B cell (primary cell): ENCODE measurements at regions not wholly inside any gene's neighbourhood (a gene's known extent, or its start where the extent isn't known, plus 50 kb on each side); places are given as distances from the start of the nearest gene placed in this dataset.

ENCODE experiments used
- ATAC-seq: fragments of 200-7000 bp; cut with Tn5 transposase; one replicate; pipeline ENCODE4 v1.10.0; 2021; ENCODE audit warnings: low read depth, mild to moderate bottlenecking, moderate number of reproducible peaks, moderate library complexity
- CTCF ChIA-PET: fragments of 350-600 bp; sonication (Branson Sonifier 250); formaldehyde crosslinking; loops from one replicate; lab custom pipeline; 2021; ENCODE audit warnings: antibody characterized with exemption, inconsistent platforms; lab: Charles Lee
- POLR2A ChIA-PET: fragments of 350-600 bp; sonication (Branson Sonifier 250); formaldehyde crosslinking; loops from one replicate; lab custom pipeline; 2021; ENCODE audit warnings: antibody characterized with exemption; lab: Charles Lee
- DNase-seq: peaks from one replicate; pipeline ENCODE4 v3.0.0; 2013
- H2AFZ ChIP-seq: 2 replicates; pipeline ENCODE4 v1.6.1; 2012; ENCODE audit warnings: mild to moderate bottlenecking, low read depth, low read length; ENCODE audit not compliant: insufficient read depth, poor library complexity, severe bottlenecking
- H3K27ac ChIP-seq, 2 donors: 1 replicate in 1 of 2; 2 replicates in 1 of 2; pipeline ENCODE4 v1.5.1; 2012 to 2013; ENCODE audit warnings: low read length in 2 of 2, mild to moderate bottlenecking in 2 of 2, moderate library complexity in 1 of 2
- H3K27me3 ChIP-seq, 4 experiments: fragments of 200-600 bp in 1 of 4; sonication (generic) in 1 of 4; replicated peaks in 1 of 4; 1 replicate in 2 of 4; 2 replicates in 2 of 4; pipeline versions ENCODE4 v1.6.1 to v1.7.0; 2013 to 2016; ENCODE audit warnings: low read length in 3 of 4, mild to moderate bottlenecking in 2 of 4, mixed read lengths in 1 of 4, moderate library complexity in 1 of 4; ENCODE audit not compliant: insufficient read depth in 4 of 4, control insufficient read depth in 3 of 4; ENCODE audit errors: control extremely low read depth in 1 of 4
- H3K36me3 ChIP-seq, 2 experiments: replicated peaks in 1 of 2; 1 replicate in 1 of 2; 2 replicates in 1 of 2; pipeline versions ENCODE4 v1.6.1 to v1.7.1; 2013; ENCODE audit warnings: low read length in 1 of 2; ENCODE audit not compliant: insufficient read depth in 2 of 2, control insufficient read depth in 1 of 2; ENCODE audit errors: control extremely low read depth in 1 of 2, extremely low read depth in 1 of 2
- H3K4me1 ChIP-seq, 2 donors: fragments of 200-600 bp in 1 of 2; sonication (generic) in 1 of 2; 1 replicate in 1 of 2; 2 replicates in 1 of 2; pipeline versions ENCODE4 v1.5.1 to v1.6.1; 2013 to 2017; ENCODE audit warnings: low read length in 2 of 2; ENCODE audit not compliant: control insufficient read depth in 2 of 2, insufficient read depth in 2 of 2
- H3K4me2 ChIP-seq: replicated peaks from 2 replicates; pipeline ENCODE3; 2012; ENCODE audit warnings: mild to moderate bottlenecking, low read depth, low read length; ENCODE audit not compliant: poor library complexity, severe bottlenecking
- H3K4me3 ChIP-seq, 5 experiments: fragments of 200-600 bp in 1 of 5; sonication (generic) in 1 of 5; 1 replicate in 3 of 5; 2 replicates in 2 of 5; pipeline versions ENCODE4 v1.5.1 to v1.7.0; 2011 to 2016; ENCODE audit warnings: low read length in 4 of 5, mild to moderate bottlenecking in 4 of 5, low read depth in 2 of 5, control low read depth in 1 of 5, moderate library complexity in 1 of 5; ENCODE audit not compliant: insufficient read depth in 1 of 5; ENCODE audit errors: control extremely low read depth in 1 of 5, extremely low read depth in 1 of 5
- H3K79me2 ChIP-seq: fragments of 200-600 bp; sonication (generic); one replicate; pipeline ENCODE4 v1.6.0; 2016; ENCODE audit warnings: low read length; ENCODE audit not compliant: control insufficient read depth, insufficient read depth
- H3K9ac ChIP-seq: fragments of 200-600 bp; sonication (generic); 2 replicates; pipeline ENCODE4 v1.6.1; 2017; ENCODE audit warnings: mild to moderate bottlenecking, low read length, moderate library complexity
- H3K9me3 ChIP-seq, 3 donors: one replicate each; pipeline versions ENCODE4 v1.6.1 to v1.7.1; 2013; ENCODE audit warnings: low read length in 2 of 3; ENCODE audit not compliant: control insufficient read depth in 2 of 3, insufficient read depth in 1 of 3; ENCODE audit errors: control extremely low read depth in 1 of 3
- H4K20me1 ChIP-seq: 2 replicates; pipeline ENCODE4 v1.6.0; 2012; ENCODE audit warnings: mild to moderate bottlenecking, low read length; ENCODE audit not compliant: insufficient read depth, control insufficient read depth, poor library complexity, severe bottlenecking
- H3K27ac Mint-ChIP-seq: one replicate; pipeline ENCODE4 v1.8.0; 2021; ENCODE audit warnings: mixed read lengths
- H3K27me3 Mint-ChIP-seq: one replicate; pipeline ENCODE4 v1.8.0; 2021; ENCODE audit warnings: mixed read lengths
- H3K4me1 Mint-ChIP-seq: one replicate; pipeline ENCODE4 v1.8.0; 2021; ENCODE audit warnings: mixed read lengths
- H3K4me3 Mint-ChIP-seq: one replicate; pipeline ENCODE4 v1.8.0; 2021; ENCODE audit warnings: mixed read lengths
- H3K9me3 Mint-ChIP-seq: one replicate; pipeline ENCODE4 v1.8.0; 2022; ENCODE audit warnings: mixed read lengths; ENCODE audit not compliant: insufficient read depth
- EZH2 ChIP-seq: IDR thresholded peaks from 2 replicates; pipeline ENCODE4 v1.6.1; 2012; ENCODE audit warnings: borderline replicate concordance, low read depth, mild to moderate bottlenecking, moderate library complexity, low read length; ENCODE audit not compliant: insufficient read depth, poor library complexity, severe bottlenecking
- WGBS: methylation state at CpG from one replicate; pipeline ENCODE4 v1.1.5; 2013; ENCODE audit warnings: missing lambda C conversion rate; ENCODE audit not compliant: insufficient coverage; 5-methylcytosine and 5-hydroxymethylcytosine counted together
- intact Hi-C: fragments of 100-400 bp; cut with micrococcal nuclease; formaldehyde crosslinking; loops from one replicate; pipeline ENCODE4 v1.10.0; 2022
- TF ChIP-seq, protein P1 (sequence below): fragments of 200-600 bp; IDR thresholded peaks from one replicate; pipeline ENCODE4 v1.8.0; 2022; ENCODE audit warnings: antibody characterized with exemption, mild to moderate bottlenecking

DNA sequence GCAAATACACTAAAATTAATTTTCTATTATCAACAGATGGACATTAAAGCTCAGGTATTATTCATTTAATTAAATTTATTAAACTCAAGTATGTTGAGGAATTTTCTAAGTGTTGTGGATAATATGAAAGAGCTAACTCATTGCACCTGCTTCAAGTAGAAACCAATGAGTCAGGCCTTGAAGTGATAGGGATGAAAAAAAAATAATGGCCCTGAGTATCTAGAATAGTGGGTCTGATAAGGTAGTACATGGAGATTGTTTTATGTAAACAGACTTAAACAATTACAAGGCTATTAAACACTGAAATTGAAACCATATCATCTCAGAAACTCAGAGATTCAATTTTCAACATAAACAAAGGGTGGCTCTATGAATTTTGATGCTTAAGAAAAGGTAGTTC, 857.1 kb upstream of the GBE1 start:
- intact Hi-C loops, result no loop called here
- POLR2A ChIA-PET, result no interaction called here
- H3K9me3 ChIP-seq, result peaks cover 0 to 3% (median 0%) of the 10 kb centered on the region in 3 donors
- H4K20me1 ChIP-seq, result no peaks in the 10 kb centered on the region
- no peak overlapping the region for H3K4me3 ChIP-seq
- no peak overlapping the region for H2AFZ ChIP-seq
- no peak overlapping the region for H3K4me2 ChIP-seq
- H3K36me3 ChIP-seq, result no peaks in the 10 kb centered on the region
- no peak for DNase-seq
- H3K79me2 ChIP-seq, result no peaks in the 10 kb centered on the region
- no peak for ATAC-seq
- Mint-ChIP-seq H3K4me1 (no peaks in the 10 kb centered on the region), H3K27ac (no peak overlapping the region), H3K27me3 (no peaks in the 10 kb centered on the region), H3K4me3 (no peak overlapping the region), H3K9me3 (peaks cover 4% of the 10 kb centered on the region)
- H3K27ac ChIP-seq, result no peak overlapping the region
- TF ChIP-seq, protein P1, sequence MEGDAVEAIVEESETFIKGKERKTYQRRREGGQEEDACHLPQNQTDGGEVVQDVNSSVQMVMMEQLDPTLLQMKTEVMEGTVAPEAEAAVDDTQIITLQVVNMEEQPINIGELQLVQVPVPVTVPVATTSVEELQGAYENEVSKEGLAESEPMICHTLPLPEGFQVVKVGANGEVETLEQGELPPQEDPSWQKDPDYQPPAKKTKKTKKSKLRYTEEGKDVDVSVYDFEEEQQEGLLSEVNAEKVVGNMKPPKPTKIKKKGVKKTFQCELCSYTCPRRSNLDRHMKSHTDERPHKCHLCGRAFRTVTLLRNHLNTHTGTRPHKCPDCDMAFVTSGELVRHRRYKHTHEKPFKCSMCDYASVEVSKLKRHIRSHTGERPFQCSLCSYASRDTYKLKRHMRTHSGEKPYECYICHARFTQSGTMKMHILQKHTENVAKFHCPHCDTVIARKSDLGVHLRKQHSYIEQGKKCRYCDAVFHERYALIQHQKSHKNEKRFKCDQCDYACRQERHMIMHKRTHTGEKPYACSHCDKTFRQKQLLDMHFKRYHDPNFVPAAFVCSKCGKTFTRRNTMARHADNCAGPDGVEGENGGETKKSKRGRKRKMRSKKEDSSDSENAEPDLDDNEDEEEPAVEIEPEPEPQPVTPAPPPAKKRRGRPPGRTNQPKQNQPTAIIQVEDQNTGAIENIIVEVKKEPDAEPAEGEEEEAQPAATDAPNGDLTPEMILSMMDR, result no peak
- TF ChIP-seq EZH2, result no peak
- no peaks in the 10 kb centered on the region for H3K4me1 ChIP-seq
- no peaks in the 10 kb centered on the region for H3K27me3 ChIP-seq
- CTCF ChIA-PET, result no interaction called here
- H3K9ac ChIP-seq, result no peak overlapping the region

- no peaks in the 10 kb centered on the region for H3K4me1 Mint-ChIP-seq
- no peaks in the 10 kb centered on the region for H3K4me1 ChIP-seq
- no peak for DNase-seq
- H3K27ac Mint-ChIP-seq, result no peak overlapping the region
- H3K9me3 Mint-ChIP-seq, result peaks cover 4% of the 10 kb centered on the region
- H3K27ac ChIP-seq, result no peak overlapping the region
- no peaks in the 10 kb centered on the region for H3K27me3 Mint-ChIP-seq
- no peak overlapping the region for H3K4me2 ChIP-seq
- no peak for ATAC-seq
- no peak overlapping the region for H3K4me3 Mint-ChIP-seq
- no peak overlapping the region for H2AFZ ChIP-seq
- H3K4me3 ChIP-seq, result no peak overlapping the region
- CTCF ChIA-PET, result no interaction called here
- no peaks in the 10 kb centered on the region for H4K20me1 ChIP-seq
- intact Hi-C loops, result no loop called here
- no CpG with 5 or more reads among the region's 1 CpG for WGBS
- no peaks in the 10 kb centered on the region for H3K36me3 ChIP-seq
- no peak overlapping the region for H3K9ac ChIP-seq
- no peaks in the 10 kb centered on the region for H3K9me3 ChIP-seq
- TF ChIP-seq EZH2, result no peak
- TF ChIP-seq, protein P1, result no peak
- POLR2A ChIA-PET, result no interaction called here
- H3K27me3 ChIP-seq, result no peaks in the 10 kb centered on the region
- no peaks in the 10 kb centered on the region for H3K79me2 ChIP-seq
Measured at GRCh38 chr3:82610236-82610635, 848.8 kb upstream of the GBE1 start.
